ENCODE measurements at regions not wholly inside any gene's neighbourhood (a gene's known extent, or its start where the extent isn't known, plus 50 kb on each side); places are given as distances from the start of the nearest gene placed in this dataset.
A peak's percentile ranks its signal among the peaks of the same experiment; 100 is the strongest.

DNA sequence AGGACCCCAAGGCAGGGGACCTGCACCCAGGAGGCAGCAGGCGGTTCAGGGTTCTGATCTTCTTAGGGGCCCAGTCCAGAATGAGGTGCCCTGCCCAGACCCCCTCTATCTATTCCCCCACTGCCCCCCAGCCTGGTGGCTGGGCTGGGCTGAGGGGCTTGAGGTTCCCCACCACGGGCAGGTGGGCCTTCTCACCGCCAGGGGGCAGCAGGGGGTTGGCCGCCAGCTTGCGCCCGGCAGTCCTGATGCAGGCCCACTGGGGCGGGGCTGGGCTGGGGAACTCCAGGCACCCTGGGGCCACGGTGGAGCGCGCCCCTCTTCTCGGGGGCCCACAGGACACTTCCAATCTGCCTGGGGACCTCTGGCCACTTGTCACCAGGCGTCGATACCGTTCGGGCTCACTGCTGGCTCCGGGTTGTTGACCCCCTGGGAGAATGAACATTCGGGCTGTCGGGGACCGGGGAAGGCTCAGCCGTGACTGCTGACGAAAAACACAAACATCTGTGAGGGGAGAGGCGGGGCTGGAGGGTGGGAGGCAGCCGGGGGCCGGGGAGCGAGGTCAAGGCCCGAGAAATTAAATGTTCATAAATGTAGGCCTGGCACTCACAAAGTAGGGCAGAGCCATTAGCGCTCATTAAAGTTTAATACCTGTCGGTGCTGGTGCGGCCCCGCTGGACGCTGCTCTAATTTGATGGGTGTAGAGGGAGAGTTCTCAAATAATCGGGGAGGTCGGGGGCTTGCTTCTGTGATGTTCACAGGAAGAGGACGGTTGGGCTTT is 219.3 kb upstream of the GSE1 start:
- DNase-seq, result peak; percentile 59
- Histone ChIP-seq H3K4ac (ENCODE audit: low read depth, low read length) (no peak overlapping the region), H3K4me1 (ENCODE audit: control insufficient read depth, low read depth, low read length) (peaks cover 4% of the 10 kb centered on the region), H3K56ac (ENCODE audit: low read length) (peak overlapping the region; percentile 49), H2AK5ac (ENCODE audit: low read length) (no peak overlapping the region), H3K79me2 (ENCODE audit: control insufficient read depth, insufficient read depth, low read length) (no peaks in the 10 kb centered on the region), H3K79me1 (ENCODE audit: low read length) (no peaks in the 10 kb centered on the region), H3K27me3 (ENCODE audit: insufficient read depth, low read length, poor library complexity) (no peaks in the 10 kb centered on the region), H3K9ac (ENCODE audit: low read length) (peak overlapping the region; percentile 40), H2BK15ac (replicated peaks; ENCODE audit: low read depth) (no peak overlapping the region), H3K23ac (ENCODE audit: low read length) (no peak overlapping the region), H3K4me2 (ENCODE audit: low read length) (no peak overlapping the region), H3K27ac (ENCODE audit: low read depth, low read length) (no peak overlapping the region), H4K5ac (ENCODE audit: low read length) (no peak overlapping the region), H2BK5ac (ENCODE audit: low read length) (no peak overlapping the region), H3K36me3 (ENCODE audit: control insufficient read depth, insufficient read depth, low read length) (no peaks in the 10 kb centered on the region), H3K18ac (ENCODE audit: low read length) (no peak overlapping the region), H4K8ac (ENCODE audit: low read depth, low read length) (no peak overlapping the region), H2BK120ac (ENCODE audit: low read depth, low read length) (no peak overlapping the region), H3K4me3 (ENCODE audit: low read length) (no peak overlapping the region)
- no CpG with 5 or more reads among the region's 34 CpGs for WGBS (ENCODE audit: extremely low coverage, insufficient coverage, low lambda C conversion rate)

DNA sequence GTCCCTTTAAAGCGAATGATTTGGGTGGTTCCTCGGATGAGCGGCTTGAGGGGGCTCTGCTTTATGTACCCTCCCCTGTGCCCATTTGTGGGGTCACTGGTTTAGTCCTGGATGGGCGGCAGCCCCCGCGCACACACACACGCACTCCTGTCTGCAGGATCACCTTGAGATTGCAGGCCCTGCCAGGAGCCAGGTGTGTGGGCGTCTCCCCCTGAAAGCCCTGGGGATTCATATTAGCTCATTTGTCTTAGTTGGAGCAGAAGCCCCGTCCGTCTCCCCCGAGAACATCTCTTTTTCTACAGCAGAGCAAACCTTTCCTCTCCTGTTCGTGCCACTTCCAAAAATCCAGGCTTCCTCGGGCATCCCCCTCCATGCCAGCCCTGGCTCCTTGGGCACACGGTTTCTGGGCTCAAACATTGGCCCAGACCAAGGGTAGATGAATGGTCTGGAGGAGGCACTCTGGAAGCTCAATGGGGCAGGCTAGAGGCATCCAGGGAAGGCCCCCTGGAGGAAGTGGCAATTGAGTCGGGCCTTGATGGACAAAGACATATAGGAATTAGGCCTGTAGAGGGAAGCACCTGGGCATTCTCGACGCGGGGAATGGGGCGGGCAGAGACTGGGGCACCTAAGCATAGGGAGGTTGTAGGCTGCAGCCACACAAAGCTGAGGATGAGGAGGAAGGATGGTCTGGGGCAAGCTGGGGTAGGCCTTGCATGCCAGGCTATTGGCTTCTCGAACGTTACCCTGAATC is 218.5 kb upstream of the GSE1 start:
- no peak overlapping the region for H3K23ac ChIP-seq (ENCODE audit: low read length)
- no peak overlapping the region for H2AK5ac ChIP-seq (ENCODE audit: low read length)
- no peaks in the 10 kb centered on the region for H3K79me2 ChIP-seq (ENCODE audit: control insufficient read depth, insufficient read depth, low read length)
- H3K79me1 ChIP-seq (ENCODE audit: low read length), result no peaks in the 10 kb centered on the region
- no peak overlapping the region for H2BK15ac ChIP-seq (replicated peaks; ENCODE audit: low read depth)
- H3K4me2 ChIP-seq (ENCODE audit: low read length), result no peak overlapping the region
- no peak overlapping the region for H4K5ac ChIP-seq (ENCODE audit: low read length)
- no peak overlapping the region for H3K9ac ChIP-seq (ENCODE audit: low read length)
- no peaks in the 10 kb centered on the region for H3K27me3 ChIP-seq (ENCODE audit: insufficient read depth, low read length, poor library complexity)
- no peak overlapping the region for H3K4ac ChIP-seq (ENCODE audit: low read depth, low read length)
- no peak overlapping the region for H2BK120ac ChIP-seq (ENCODE audit: low read depth, low read length)
- no peak overlapping the region for H3K56ac ChIP-seq (ENCODE audit: low read length)
- peak; percentile 48 for DNase-seq
- H3K18ac ChIP-seq (ENCODE audit: low read length), result no peak overlapping the region
- no peak overlapping the region for H4K8ac ChIP-seq (ENCODE audit: low read depth, low read length)
- no peak overlapping the region for H2BK5ac ChIP-seq (ENCODE audit: low read length)
- no peak overlapping the region for H3K27ac ChIP-seq (ENCODE audit: low read depth, low read length)
- peaks cover 4% of the 10 kb centered on the region for H3K4me1 ChIP-seq (ENCODE audit: control insufficient read depth, low read depth, low read length)
- WGBS (ENCODE audit: extremely low coverage, insufficient coverage, low lambda C conversion rate), result no CpG with 5 or more reads among the region's 21 CpGs
- H3K36me3 ChIP-seq (ENCODE audit: control insufficient read depth, insufficient read depth, low read length), result no peaks in the 10 kb centered on the region
- H3K4me3 ChIP-seq (ENCODE audit: low read length), result no peak overlapping the region

DNA sequence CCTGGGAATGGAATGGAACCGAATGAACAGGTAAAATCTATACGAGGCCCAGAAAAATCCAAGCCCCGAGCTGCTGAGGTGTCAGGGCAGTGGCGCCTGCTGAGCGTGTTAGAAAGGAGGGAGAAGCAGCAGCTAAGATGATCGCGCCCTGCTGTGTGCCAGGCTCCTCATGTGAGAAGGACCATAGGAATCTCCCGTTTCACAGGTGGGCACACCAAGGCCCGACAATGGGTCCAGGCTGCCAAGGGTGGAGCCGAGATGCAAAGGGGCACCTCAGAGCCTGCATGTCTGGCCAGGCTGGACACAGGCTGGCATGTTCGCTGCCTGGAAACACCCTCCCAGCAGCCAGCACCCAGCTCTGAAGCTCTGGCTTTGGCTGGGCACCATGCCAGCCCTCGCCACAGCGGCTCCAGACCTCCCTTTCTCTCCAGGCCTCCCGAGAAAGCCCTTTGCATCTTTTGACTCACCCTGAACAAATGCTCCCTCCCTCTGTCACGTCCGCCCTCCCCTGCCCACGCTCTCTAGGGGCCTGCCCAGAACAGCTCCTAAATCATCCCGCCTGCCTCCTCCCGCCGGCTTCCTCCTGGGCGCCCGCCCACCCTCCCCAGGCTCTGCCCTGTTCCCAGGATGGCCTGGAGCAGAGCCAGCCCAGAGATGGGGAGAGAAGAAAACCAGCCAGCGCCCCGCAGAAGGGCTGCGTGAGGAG is 217.8 kb upstream of the GSE1 start:
- Histone ChIP-seq H3K9ac (ENCODE audit: low read length) (no peak overlapping the region), H3K4me2 (ENCODE audit: low read length) (no peak overlapping the region), H3K36me3 (ENCODE audit: control insufficient read depth, insufficient read depth, low read length) (no peaks in the 10 kb centered on the region), H3K4me3 (ENCODE audit: low read length) (no peak overlapping the region), H2AK5ac (ENCODE audit: low read length) (no peak overlapping the region), H2BK5ac (ENCODE audit: low read length) (no peak overlapping the region), H2BK15ac (replicated peaks; ENCODE audit: low read depth) (no peak overlapping the region), H3K27me3 (ENCODE audit: insufficient read depth, low read length, poor library complexity) (no peaks in the 10 kb centered on the region), H3K4me1 (ENCODE audit: control insufficient read depth, low read depth, low read length) (peaks cover 4% of the 10 kb centered on the region), H4K8ac (ENCODE audit: low read depth, low read length) (no peak overlapping the region), H3K23ac (ENCODE audit: low read length) (no peak overlapping the region), H3K79me1 (ENCODE audit: low read length) (no peaks in the 10 kb centered on the region), H2BK120ac (ENCODE audit: low read depth, low read length) (no peak overlapping the region), H3K79me2 (ENCODE audit: control insufficient read depth, insufficient read depth, low read length) (no peaks in the 10 kb centered on the region), H3K4ac (ENCODE audit: low read depth, low read length) (no peak overlapping the region), H3K56ac (ENCODE audit: low read length) (peak overlapping the region; percentile 40), H3K18ac (ENCODE audit: low read length) (no peak overlapping the region), H4K5ac (ENCODE audit: low read length) (no peak overlapping the region), H3K27ac (ENCODE audit: low read depth, low read length) (no peak overlapping the region)
- DNase-seq, result no peak
- WGBS (ENCODE audit: extremely low coverage, insufficient coverage, low lambda C conversion rate), result no CpG with 5 or more reads among the region's 25 CpGs

DNA sequence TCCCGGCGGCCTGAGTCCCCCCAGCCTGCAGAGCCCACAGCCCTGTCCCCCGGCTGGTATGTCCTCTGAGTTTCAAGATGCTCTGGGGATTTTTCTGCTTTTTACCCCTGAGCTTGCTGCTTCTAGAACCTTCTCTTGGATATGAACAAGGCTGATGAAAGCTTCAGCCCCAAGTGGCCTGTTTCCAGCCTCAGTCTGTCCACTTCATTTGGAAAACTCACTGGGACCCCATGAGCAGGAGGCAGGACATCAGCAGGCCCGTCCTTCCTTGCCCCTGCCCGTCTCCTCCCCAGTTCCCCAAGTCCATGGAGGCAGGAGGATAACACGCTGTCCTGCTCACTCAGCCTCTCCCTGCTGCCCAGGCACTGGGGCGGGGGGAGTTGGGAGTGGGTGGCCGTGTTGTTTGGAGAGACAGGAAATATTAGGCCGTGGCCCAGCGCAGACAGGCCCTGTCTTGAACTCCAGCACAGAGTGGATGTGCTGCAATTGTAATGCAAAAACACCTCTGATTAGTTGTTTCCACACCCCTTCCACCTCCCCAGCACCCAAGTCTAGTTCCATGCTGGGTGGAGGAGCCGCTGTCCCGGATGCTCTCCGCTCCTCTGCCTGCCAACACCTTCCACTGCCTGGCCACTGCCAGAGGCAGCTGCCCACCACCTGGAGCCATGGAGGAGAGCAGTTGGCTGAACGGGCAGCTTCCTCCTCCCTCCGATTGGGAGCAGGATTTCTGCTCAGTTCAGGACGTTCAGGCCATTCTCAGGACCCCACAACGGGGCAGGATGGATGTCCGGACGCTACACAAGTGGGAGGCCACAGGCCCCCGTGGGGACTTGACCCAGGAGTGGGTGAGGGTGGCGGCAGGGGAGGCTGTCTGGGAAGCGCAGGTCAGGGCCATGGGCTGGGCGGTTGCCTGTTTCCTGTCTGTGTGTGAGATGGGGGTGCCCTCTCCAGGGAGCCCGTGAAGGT is 216.9 kb upstream of the GSE1 start:
- Histone ChIP-seq H4K5ac (ENCODE audit: low read length) (no peak overlapping the region), H2BK120ac (ENCODE audit: low read depth, low read length) (no peak overlapping the region), H2BK5ac (ENCODE audit: low read length) (no peak overlapping the region), H3K79me2 (ENCODE audit: control insufficient read depth, insufficient read depth, low read length) (no peaks in the 10 kb centered on the region), H3K4me1 (ENCODE audit: control insufficient read depth, low read depth, low read length) (peaks cover 4% of the 10 kb centered on the region), H3K4me3 (ENCODE audit: low read length) (no peak overlapping the region), H3K36me3 (ENCODE audit: control insufficient read depth, insufficient read depth, low read length) (no peaks in the 10 kb centered on the region), H3K27me3 (ENCODE audit: insufficient read depth, low read length, poor library complexity) (no peaks in the 10 kb centered on the region), H2BK15ac (replicated peaks; ENCODE audit: low read depth) (no peak overlapping the region), H3K9ac (ENCODE audit: low read length) (peak overlapping the region; percentile 24), H3K23ac (ENCODE audit: low read length) (no peak overlapping the region), H3K18ac (ENCODE audit: low read length) (no peak overlapping the region), H2AK5ac (ENCODE audit: low read length) (peak overlapping the region; percentile 6), H3K56ac (ENCODE audit: low read length) (peak overlapping the region; percentile 62), H3K4me2 (ENCODE audit: low read length) (no peak overlapping the region), H3K27ac (ENCODE audit: low read depth, low read length) (no peak overlapping the region), H3K79me1 (ENCODE audit: low read length) (no peaks in the 10 kb centered on the region), H4K8ac (ENCODE audit: low read depth, low read length) (no peak overlapping the region), H3K4ac (ENCODE audit: low read depth, low read length) (no peak overlapping the region)
- WGBS (ENCODE audit: extremely low coverage, insufficient coverage, low lambda C conversion rate), result no CpG with 5 or more reads among the region's 24 CpGs
- DNase-seq, result no peak

Data from mesendoderm (in vitro differentiated cells).